GM21786 (cell line): ENCODE measurements at regions not wholly inside any gene's neighbourhood (a gene's known extent, or its start where the extent isn't known, plus 50 kb on each side); places are given as distances from the start of the nearest gene placed in this dataset.

Experiments
- ATAC-seq: cut with Tn5 transposase; IDR thresholded peaks from one replicate; pipeline ENCODE4 v1.9.1; 2021; ENCODE audit not compliant: unreplicated experiment

- ATAC-seq, result no peak
Measured at GRCh38 chr10:90644165-90644564, 213.7 kb downstream of the HTR7 start.

- no peak for ATAC-seq
Measured at GRCh38 chr10:90650858-90651257, 207.0 kb downstream of the HTR7 start.

GRCh38 chr10:90652519-90652918 lies 205.3 kb downstream of the HTR7 start:
- no peak for ATAC-seq

- ATAC-seq, result no peak
Measured at GRCh38 chr10:90658791-90659190, 199.0 kb downstream of the HTR7 start.

- ATAC-seq, result no peak
Measured at GRCh38 chr10:90665905-90666662, 191.8 kb downstream of the HTR7 start.

- ATAC-seq, result no peak
Measured at GRCh38 chr10:90674461-90674860, 183.4 kb downstream of the HTR7 start.

- no peak for ATAC-seq
Measured at GRCh38 chr10:90674928-90675327, 182.9 kb downstream of the HTR7 start.

GRCh38 chr10:90675621-90676020 lies 182.2 kb downstream of the HTR7 start:
- ATAC-seq, result no peak
